T-cell (primary cell): ENCODE measurements at regions not wholly inside any gene's neighbourhood (a gene's known extent, or its start where the extent isn't known, plus 50 kb on each side); places are given as distances from the start of the nearest gene placed in this dataset.

Source experiments
- ATAC-seq, 4 experiments: fragments of 200-7000 bp in 3 of 4; fragments of 150-1000 bp in 1 of 4; cut with Tn5 transposase; replicated peaks in 1 of 4; 1 replicate in 3 of 4; 2 replicates in 1 of 4; pipeline ENCODE4 v1.10.0; 2021; ENCODE audit warnings: moderate library complexity in 3 of 4, mild to moderate bottlenecking in 2 of 4, moderate number of reproducible peaks in 1 of 4
- CTCF ChIA-PET, 2 donors: fragments of 300-600 bp; sonication (Branson Sonifier 250); formaldehyde crosslinking; loops; one replicate each; lab custom pipeline; 2022; ENCODE audit warnings: antibody characterized with exemption in 2 of 2; lab: Charles Lee
- POLR2A ChIA-PET, 2 donors: fragments of 300-600 bp; sonication (Branson Sonifier 250); formaldehyde crosslinking; loops; one replicate each; lab custom pipeline; 2022; ENCODE audit warnings: antibody characterized with exemption in 2 of 2; lab: Charles Lee
- DNase-seq, 35 experiments: peaks; one replicate each; pipeline versions ENCODE4 v3.0.0 to v3.0.0-alpha.2; 2013 to 2023
- H3K27ac ChIP-seq: one replicate; pipeline ENCODE4 v1.5.1; 2013; ENCODE audit warnings: low read length
- H3K27me3 ChIP-seq, 2 experiments: replicated peaks in 1 of 2; 1 replicate in 1 of 2; 2 replicates in 1 of 2; pipeline versions ENCODE4 v1.6.1 to v1.7.0; 2013; ENCODE audit warnings: low read length in 1 of 2, mixed read lengths in 1 of 2; ENCODE audit not compliant: control insufficient read depth in 2 of 2, insufficient read depth in 2 of 2; ENCODE audit errors: extremely low read depth in 1 of 2
- H3K36me3 ChIP-seq, 2 donors: 1 replicate in 1 of 2; 2 replicates in 1 of 2; pipeline versions ENCODE4 v1.6.1 to v1.7.0; 2013; ENCODE audit warnings: low read length in 1 of 2; ENCODE audit not compliant: control insufficient read depth in 2 of 2, insufficient read depth in 1 of 2; ENCODE audit errors: extremely low read depth in 1 of 2
- H3K4me1 ChIP-seq, 2 experiments: 1 replicate in 1 of 2; 2 replicates in 1 of 2; pipeline versions ENCODE4 v1.6.1 to v1.7.0; 2013; ENCODE audit warnings: low read length in 2 of 2, mixed read lengths in 1 of 2; ENCODE audit not compliant: insufficient read depth in 2 of 2, control insufficient read depth in 1 of 2; ENCODE audit errors: extremely low read depth in 1 of 2
- H3K4me3 ChIP-seq, 2 donors: 1 replicate in 1 of 2; 2 replicates in 1 of 2; pipeline versions ENCODE4 v1.5.1 to v1.7.0; 2013; ENCODE audit warnings: mild to moderate bottlenecking in 2 of 2, low read length in 1 of 2, moderate library complexity in 1 of 2; ENCODE audit not compliant: control insufficient read depth in 1 of 2; ENCODE audit errors: extremely low read depth in 1 of 2
- H3K9me3 ChIP-seq: 2 replicates; pipeline ENCODE4 v1.7.0; 2013
- H3K27ac Mint-ChIP-seq, 2 donors: one replicate each; pipeline ENCODE4 v1.8.0; 2020 to 2021; ENCODE audit warnings: mild to moderate bottlenecking in 2 of 2, mixed read lengths in 2 of 2
- H3K27me3 Mint-ChIP-seq, 2 donors: one replicate each; pipeline ENCODE4 v1.8.0; 2021 to 2022; ENCODE audit warnings: mixed read lengths in 2 of 2
- H3K36me3 Mint-ChIP-seq: one replicate; pipeline ENCODE4 v1.8.0; 2021; ENCODE audit warnings: mixed read lengths
- H3K4me1 Mint-ChIP-seq, 3 donors: one replicate each; pipeline ENCODE4 v1.8.0; 2020 to 2022; ENCODE audit warnings: mixed read lengths in 3 of 3, mild to moderate bottlenecking in 1 of 3
- H3K4me3 Mint-ChIP-seq, 3 donors: one replicate each; pipeline ENCODE4 v1.8.0; 2020 to 2022; ENCODE audit warnings: mild to moderate bottlenecking in 3 of 3, mixed read lengths in 3 of 3, moderate library complexity in 3 of 3
- H3K9me3 Mint-ChIP-seq, 3 donors: one replicate each; pipeline ENCODE4 v1.8.0; 2020 to 2022; ENCODE audit warnings: mixed read lengths in 3 of 3
- WGBS: methylation state at CpG from one replicate; pipeline ENCODE4 v1.1.5; 2013; ENCODE audit warnings: missing lambda C conversion rate; ENCODE audit not compliant: insufficient coverage; 5-methylcytosine and 5-hydroxymethylcytosine counted together

GRCh38 chr18:68438536-68438935, 276.4 kb downstream of the TMX3 start:
- H3K9me3 Mint-ChIP-seq = peaks cover 4 to 9% (median 6%) of the 10 kb centered on the region in 3 donors
- no peak overlapping the region for H3K4me3 Mint-ChIP-seq
- Histone ChIP-seq H3K36me3 (no peaks in the 10 kb centered on the region), H3K4me1 (no peaks in the 10 kb centered on the region), H3K4me3 (no peak overlapping the region), H3K9me3 (no peaks in the 10 kb centered on the region), H3K27ac (no peak overlapping the region), H3K27me3 (no peaks in the 10 kb centered on the region)
- DNase-seq = no peak
- H3K27me3 Mint-ChIP-seq = no peaks in the 10 kb centered on the region
- peaks cover 0 to 2% (median 0%) of the 10 kb centered on the region in 3 donors for H3K4me1 Mint-ChIP-seq
- H3K36me3 Mint-ChIP-seq = no peaks in the 10 kb centered on the region
- ChIA-PET CTCF (no interaction called here), POLR2A (no interaction called here)
- H3K27ac Mint-ChIP-seq = no peak overlapping the region
- no CpG with 5 or more reads among the region's 3 CpGs for WGBS
- ATAC-seq = no peak

GRCh38 chr18:68436485-68436884, 278.4 kb downstream of the TMX3 start:
- H3K4me1 ChIP-seq = no peaks in the 10 kb centered on the region
- H3K9me3 ChIP-seq = no peaks in the 10 kb centered on the region
- no peak for ATAC-seq
- no peak overlapping the region for H3K4me3 ChIP-seq
- Mint-ChIP-seq H3K9me3 (peaks cover 4 to 9% (median 6%) of the 10 kb centered on the region in 3 donors), H3K27ac (no peak overlapping the region), H3K4me1 (peaks cover 0 to 2% (median 0%) of the 10 kb centered on the region in 3 donors), H3K4me3 (no peak overlapping the region), H3K27me3 (no peaks in the 10 kb centered on the region), H3K36me3 (no peaks in the 10 kb centered on the region)
- no peaks in the 10 kb centered on the region for H3K27me3 ChIP-seq
- no peaks in the 10 kb centered on the region for H3K36me3 ChIP-seq
- H3K27ac ChIP-seq = no peak overlapping the region
- ChIA-PET CTCF (no interaction called here), POLR2A (no interaction called here)
- no peak for DNase-seq
- WGBS = no CpG with 5 or more reads among the region's 5 CpGs

GRCh38 chr18:68435581-68435980, 279.3 kb downstream of the TMX3 start:
- ChIA-PET CTCF (no interaction called here), POLR2A (no interaction called here)
- WGBS = no CpG with 5 or more reads among the region's 2 CpGs
- Mint-ChIP-seq H3K4me1 (peaks cover 0 to 2% (median 0%) of the 10 kb centered on the region in 3 donors), H3K27ac (no peak overlapping the region), H3K27me3 (no peaks in the 10 kb centered on the region), H3K4me3 (no peak overlapping the region), H3K9me3 (peaks cover 4 to 9% (median 6%) of the 10 kb centered on the region in 3 donors), H3K36me3 (no peaks in the 10 kb centered on the region)
- no peaks in the 10 kb centered on the region for H3K9me3 ChIP-seq
- DNase-seq (no peak), ATAC-seq (no peak)
- H3K27ac ChIP-seq = no peak overlapping the region
- H3K4me3 ChIP-seq = no peak overlapping the region
- H3K4me1 ChIP-seq = no peaks in the 10 kb centered on the region
- no peaks in the 10 kb centered on the region for H3K36me3 ChIP-seq
- no peaks in the 10 kb centered on the region for H3K27me3 ChIP-seq

- CTCF ChIA-PET = no interaction called here
- Histone ChIP-seq H3K27me3 (no peaks in the 10 kb centered on the region), H3K9me3 (no peaks in the 10 kb centered on the region), H3K4me1 (no peaks in the 10 kb centered on the region), H3K36me3 (no peaks in the 10 kb centered on the region), H3K27ac (no peak overlapping the region), H3K4me3 (no peak overlapping the region)
- DNase-seq (no peak), ATAC-seq (no peak)
- no peak overlapping the region for H3K4me3 Mint-ChIP-seq
- no peak overlapping the region for H3K27ac Mint-ChIP-seq
- 53% methylated on average over 2 of the region's 5 CpGs for WGBS
- H3K4me1 Mint-ChIP-seq = peaks cover 0 to 2% (median 0%) of the 10 kb centered on the region in 3 donors
- POLR2A ChIA-PET = no interaction called here
- no peaks in the 10 kb centered on the region for H3K27me3 Mint-ChIP-seq
- H3K36me3 Mint-ChIP-seq = no peaks in the 10 kb centered on the region
- peaks cover 4 to 6% (median 4%) of the 10 kb centered on the region in 3 donors for H3K9me3 Mint-ChIP-seq
Measured at GRCh38 chr18:68431922-68432198, 283.0 kb downstream of the TMX3 start.

- no peaks in the 10 kb centered on the region for H3K27me3 Mint-ChIP-seq
- H3K27me3 ChIP-seq = no peaks in the 10 kb centered on the region
- 43% methylated on average over 4 of the region's 6 CpGs for WGBS
- no peak overlapping the region for H3K4me3 ChIP-seq
- no peak for DNase-seq
- H3K4me1 ChIP-seq = no peaks in the 10 kb centered on the region
- no peak for ATAC-seq
- CTCF ChIA-PET = no interaction called here
- peaks cover 1 to 2% (median 2%) of the 10 kb centered on the region in 3 donors for H3K9me3 Mint-ChIP-seq
- H3K27ac Mint-ChIP-seq = no peak overlapping the region
- POLR2A ChIA-PET = no interaction called here
- H3K9me3 ChIP-seq = no peaks in the 10 kb centered on the region
- H3K4me3 Mint-ChIP-seq = no peak overlapping the region
- no peak overlapping the region for H3K27ac ChIP-seq
- no peaks in the 10 kb centered on the region for H3K36me3 ChIP-seq
- no peaks in the 10 kb centered on the region for H3K36me3 Mint-ChIP-seq
- H3K4me1 Mint-ChIP-seq = peaks cover 0 to under 1% (median 0%) of the 10 kb centered on the region in 3 donors
Measured at GRCh38 chr18:68431111-68431921, 283.6 kb downstream of the TMX3 start.

GRCh38 chr18:68429841-68430240, 285.1 kb downstream of the TMX3 start:
- Histone ChIP-seq H3K36me3 (no peaks in the 10 kb centered on the region), H3K27ac (no peak overlapping the region), H3K9me3 (no peaks in the 10 kb centered on the region), H3K4me1 (no peaks in the 10 kb centered on the region), H3K4me3 (no peak overlapping the region), H3K27me3 (no peaks in the 10 kb centered on the region)
- Mint-ChIP-seq H3K9me3 (no peaks in the 10 kb centered on the region), H3K27ac (no peak overlapping the region), H3K4me1 (no peaks in the 10 kb centered on the region), H3K27me3 (no peaks in the 10 kb centered on the region), H3K36me3 (no peaks in the 10 kb centered on the region), H3K4me3 (no peak overlapping the region)
- ChIA-PET POLR2A (no interaction called here), CTCF (no interaction called here)
- ATAC-seq = no peak
- DNase-seq = no peak
- no CpG with 5 or more reads among the region's 2 CpGs for WGBS
